Body of pancreas (tissue), 4 donors: ENCODE measurements at regions not wholly inside any gene's neighbourhood (a gene's known extent, or its start where the extent isn't known, plus 50 kb on each side); places are given as distances from the start of the nearest gene placed in this dataset.

Experiments used
- POLR2A ChIP-seq, 3 donors: fragments of 450-650 bp; IDR thresholded peaks; one replicate each; pipeline ENCODE4 v1.6.1; 2016; ENCODE audit warnings: antibody characterized with exemption in 3 of 3, mild to moderate bottlenecking in 2 of 3
- TF ChIP-seq, protein P1 (sequence below), 7 experiments: fragments of 450-650 bp in 4 of 7; fragments of 200-600 bp in 3 of 7; sonication (generic) in 3 of 7; IDR thresholded peaks; one replicate each; pipeline ENCODE4 v1.5.1; 2016 to 2019; ENCODE audit warnings: antibody characterized with exemption in 7 of 7

DNA sequence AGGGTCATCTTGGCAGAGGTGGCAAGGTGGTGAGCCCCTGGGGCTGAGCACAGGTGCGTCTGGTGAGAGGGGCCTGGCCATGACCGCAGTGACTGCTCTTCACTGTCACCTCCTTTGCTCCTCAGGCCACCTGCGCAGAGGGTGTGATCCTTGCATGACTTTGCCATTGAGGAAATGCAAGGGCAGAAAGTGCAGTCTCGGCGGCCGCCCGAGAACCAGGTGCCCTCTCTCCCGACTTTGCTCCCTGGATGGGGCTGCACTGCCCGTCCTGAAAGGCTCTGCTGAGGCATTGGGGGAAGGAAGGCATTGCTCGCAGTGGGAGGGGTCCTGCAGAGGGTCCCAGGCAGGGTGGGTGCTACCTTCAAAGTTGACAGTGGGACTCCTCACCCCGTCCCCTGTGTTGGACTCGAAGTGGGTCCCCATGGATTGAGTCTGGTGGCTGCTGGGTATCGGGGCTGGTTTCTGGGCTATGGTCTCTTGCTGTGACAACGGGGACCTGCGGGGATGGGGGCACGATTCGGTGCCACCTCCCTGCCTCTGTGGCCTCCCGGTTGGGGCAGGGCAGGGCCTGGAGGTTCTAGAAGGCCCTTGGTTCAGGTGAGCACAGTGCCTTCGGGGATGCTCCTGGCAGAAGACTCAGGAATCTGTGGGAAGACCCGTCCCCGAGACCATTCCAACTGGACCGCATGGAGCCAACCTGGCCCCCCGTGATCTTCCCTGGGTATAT, 1239.4 kb downstream of the BRD1 start:
- TF ChIP-seq, protein P1, sequence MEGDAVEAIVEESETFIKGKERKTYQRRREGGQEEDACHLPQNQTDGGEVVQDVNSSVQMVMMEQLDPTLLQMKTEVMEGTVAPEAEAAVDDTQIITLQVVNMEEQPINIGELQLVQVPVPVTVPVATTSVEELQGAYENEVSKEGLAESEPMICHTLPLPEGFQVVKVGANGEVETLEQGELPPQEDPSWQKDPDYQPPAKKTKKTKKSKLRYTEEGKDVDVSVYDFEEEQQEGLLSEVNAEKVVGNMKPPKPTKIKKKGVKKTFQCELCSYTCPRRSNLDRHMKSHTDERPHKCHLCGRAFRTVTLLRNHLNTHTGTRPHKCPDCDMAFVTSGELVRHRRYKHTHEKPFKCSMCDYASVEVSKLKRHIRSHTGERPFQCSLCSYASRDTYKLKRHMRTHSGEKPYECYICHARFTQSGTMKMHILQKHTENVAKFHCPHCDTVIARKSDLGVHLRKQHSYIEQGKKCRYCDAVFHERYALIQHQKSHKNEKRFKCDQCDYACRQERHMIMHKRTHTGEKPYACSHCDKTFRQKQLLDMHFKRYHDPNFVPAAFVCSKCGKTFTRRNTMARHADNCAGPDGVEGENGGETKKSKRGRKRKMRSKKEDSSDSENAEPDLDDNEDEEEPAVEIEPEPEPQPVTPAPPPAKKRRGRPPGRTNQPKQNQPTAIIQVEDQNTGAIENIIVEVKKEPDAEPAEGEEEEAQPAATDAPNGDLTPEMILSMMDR (IDR thresholded peaks at IDR 0.05): no peak
- TF ChIP-seq POLR2A (IDR thresholded peaks at IDR 0.05): no peak
